GM18498 (cell line): ENCODE measurements at regions not wholly inside any gene's neighbourhood (a gene's known extent, or its start where the extent isn't known, plus 50 kb on each side); places are given as distances from the start of the nearest gene placed in this dataset.

Source experiments
- ATAC-seq: cut with Tn5 transposase; IDR thresholded peaks from one replicate; pipeline ENCODE4 v1.9.1; 2021; ENCODE audit warnings: mild to moderate bottlenecking, moderate library complexity; ENCODE audit not compliant: unreplicated experiment

DNA sequence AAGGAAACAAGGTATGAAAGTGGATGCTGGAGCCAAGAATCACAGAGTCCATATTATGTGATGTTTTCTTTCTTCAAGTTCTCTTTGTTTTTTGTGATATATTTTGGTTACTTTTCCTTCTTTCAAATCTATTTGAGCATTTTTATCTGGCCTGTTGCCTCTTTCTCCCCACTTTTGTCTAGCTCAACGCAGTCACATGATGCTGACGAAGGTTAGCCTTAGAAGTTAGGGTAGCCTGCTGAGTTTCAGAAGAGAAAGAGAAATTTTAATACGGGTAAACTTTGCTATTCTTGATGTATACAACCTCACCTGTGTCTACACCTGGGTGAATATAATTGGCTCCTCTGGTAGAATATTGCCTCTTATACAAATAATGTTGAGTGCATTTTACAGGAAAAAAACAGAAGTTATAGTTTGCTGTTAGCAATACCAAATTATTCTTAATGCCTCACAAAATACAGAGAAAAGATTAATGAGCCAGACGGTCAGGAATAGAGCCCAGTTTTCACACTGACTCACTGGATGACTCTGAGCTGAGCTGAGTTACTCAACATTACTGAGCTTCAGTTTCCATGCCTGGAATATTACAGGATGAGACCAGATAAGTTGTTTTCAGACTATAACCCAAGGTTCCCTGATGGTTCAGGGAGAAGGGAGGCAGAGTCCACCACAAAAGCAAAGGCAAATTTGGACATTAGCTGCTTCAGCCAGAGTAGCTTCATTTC is 161.6 kb upstream of the BDNF start:
- no peak for ATAC-seq

DNA sequence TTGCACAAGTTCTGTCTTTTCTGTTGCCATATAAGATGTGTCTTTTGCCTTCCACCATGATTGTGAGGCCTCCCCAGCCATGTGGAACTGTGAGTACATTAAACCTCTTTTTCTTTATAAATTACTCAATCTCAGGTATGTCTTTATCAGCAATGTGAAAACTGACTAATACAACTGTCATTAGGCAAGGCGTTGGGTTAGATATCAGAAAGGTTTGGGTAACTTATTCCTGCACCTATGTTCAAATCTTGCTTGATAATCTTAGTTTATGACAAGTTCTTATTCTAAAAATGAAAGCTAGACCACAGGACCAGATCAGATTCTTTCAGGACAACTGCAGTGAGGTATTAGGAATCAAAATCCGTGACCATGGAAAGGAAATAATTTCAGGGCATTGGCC is 160.6 kb upstream of the BDNF start:
- no peak for ATAC-seq

DNA sequence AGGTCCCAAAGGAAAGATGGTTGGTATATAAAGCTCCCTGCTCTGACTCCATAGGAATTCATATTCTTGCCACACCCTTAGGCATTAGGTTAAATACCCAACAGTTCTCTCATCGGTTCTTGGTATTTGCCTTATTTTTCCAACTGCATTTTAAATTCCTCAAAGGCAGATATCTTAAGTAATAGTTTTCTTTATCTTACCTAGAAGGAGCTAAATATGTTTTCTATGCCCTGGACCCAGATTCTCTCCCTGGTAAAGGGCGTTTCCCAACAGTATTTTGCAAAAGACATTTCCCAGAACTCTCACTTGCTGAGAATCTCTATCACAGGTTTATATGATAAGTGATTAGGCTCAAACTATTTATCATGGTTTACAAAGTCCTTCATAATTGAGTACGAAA is 158.6 kb upstream of the BDNF start:
- ATAC-seq = no peak

DNA sequence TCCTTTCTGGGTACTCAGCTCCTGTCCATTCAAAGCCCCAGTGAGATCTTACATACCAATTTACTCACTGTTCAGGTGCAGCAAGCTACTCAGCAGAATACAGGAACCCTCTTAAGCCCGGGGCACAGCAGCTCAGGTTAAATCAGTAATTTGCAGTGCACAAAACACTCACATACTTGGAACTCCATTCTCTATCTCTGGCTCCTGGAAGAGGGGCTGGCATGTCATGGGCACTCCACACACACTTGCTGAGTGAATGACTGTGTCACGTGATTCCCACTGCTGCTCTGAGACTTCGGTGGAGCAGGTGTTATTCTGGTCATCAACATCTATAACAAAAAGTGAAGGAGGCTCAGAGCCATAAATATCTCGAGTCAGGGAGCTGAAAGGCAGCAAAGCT is 157.3 kb upstream of the BDNF start:
- peak; percentile 17 for ATAC-seq

DNA sequence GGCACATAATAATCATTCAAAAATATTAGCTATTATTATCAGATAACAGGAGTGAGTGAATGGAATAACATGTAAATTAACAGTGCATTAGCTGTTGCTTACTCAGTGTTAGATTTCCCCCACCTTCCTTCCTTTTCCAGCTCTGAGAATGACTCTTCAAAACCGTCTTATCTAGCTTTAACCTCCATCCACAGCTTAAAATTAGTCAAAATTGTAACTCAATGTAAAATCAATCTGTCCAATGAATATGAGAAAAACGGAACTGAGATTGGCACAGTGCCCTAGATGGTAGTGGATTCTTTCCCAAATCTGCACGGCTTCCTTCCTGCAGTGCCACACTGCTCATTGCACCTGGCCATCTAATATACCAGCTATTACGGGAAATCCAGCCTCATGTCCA is 156.8 kb upstream of the BDNF start:
- ATAC-seq = peak; percentile 39

DNA sequence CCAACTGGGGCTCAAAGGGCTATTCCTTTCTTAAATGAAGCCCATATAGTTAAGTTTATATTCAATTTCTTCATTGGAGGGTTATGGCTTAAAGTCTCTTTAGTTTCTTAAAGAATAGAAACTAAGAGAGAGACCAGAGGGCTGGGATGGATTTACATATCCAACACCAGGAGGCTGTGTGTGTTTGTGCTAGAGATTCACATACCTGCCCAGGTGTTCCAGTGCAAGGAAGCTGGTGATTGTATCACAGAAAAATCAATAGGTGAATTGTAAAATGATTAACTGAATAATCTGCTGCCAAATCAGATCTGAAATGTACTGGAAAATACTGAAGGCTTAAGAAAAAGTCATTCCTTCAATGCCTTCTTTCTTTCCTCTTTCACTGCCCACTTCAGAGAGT is 148.2 kb upstream of the BDNF start:
- ATAC-seq = no peak

DNA sequence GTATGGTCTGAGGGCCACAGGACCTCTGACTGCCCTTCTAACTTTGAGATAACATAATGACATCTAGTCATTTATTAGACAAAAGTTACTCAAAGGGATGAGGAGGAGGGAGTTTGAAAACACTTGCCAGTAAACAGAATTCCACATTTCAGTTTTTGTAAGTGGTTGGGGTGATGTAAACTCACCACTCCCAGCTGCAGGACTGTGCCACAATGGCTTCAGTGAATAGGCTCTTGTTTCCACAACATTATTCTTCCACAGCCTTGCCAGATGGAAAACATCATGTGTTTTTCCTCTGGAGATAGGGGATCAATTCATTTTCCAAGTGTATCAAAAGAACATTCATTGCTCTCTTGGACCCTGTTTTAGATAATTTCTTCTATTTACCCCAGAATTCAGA is 147.2 kb upstream of the BDNF start:
- no peak for ATAC-seq

DNA sequence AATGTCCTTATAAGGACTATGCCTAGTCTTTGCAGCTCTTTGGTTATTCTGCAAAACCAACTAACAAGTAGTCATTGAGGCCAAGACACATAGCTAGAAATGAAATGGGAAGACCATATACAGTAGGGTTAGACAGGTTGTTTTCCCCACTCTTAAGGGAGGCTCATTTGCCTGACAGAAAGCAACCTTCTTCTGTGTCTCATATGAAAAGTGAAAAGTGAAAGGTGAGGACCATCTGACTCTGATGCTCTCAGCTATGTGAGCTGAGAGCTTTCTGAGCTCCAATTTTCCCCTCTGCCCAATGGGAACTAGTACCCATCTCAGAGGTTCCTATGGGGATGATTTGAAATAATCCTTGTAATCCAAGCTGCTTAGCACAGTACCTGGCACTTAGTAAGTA is 142.0 kb upstream of the BDNF start:
- ATAC-seq = peak; percentile 59

DNA sequence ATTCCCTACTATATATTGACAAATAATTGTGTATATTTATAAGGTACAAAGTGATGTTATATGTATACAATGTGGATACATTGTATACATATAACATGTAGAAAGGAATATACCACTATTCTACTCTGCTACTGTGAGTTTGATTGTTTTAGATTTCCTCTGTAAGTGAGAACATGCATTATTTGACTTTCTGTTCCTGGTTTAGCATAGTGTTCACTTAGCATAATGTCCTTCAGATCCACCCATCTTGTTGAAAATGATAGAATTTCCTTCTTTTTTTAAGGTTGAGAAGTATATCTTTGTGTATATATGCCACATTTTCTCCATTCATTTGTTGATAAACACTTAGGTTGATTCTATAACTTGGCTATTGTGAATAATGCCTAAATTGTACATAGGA is 140.8 kb upstream of the BDNF start:
- ATAC-seq = no peak

DNA sequence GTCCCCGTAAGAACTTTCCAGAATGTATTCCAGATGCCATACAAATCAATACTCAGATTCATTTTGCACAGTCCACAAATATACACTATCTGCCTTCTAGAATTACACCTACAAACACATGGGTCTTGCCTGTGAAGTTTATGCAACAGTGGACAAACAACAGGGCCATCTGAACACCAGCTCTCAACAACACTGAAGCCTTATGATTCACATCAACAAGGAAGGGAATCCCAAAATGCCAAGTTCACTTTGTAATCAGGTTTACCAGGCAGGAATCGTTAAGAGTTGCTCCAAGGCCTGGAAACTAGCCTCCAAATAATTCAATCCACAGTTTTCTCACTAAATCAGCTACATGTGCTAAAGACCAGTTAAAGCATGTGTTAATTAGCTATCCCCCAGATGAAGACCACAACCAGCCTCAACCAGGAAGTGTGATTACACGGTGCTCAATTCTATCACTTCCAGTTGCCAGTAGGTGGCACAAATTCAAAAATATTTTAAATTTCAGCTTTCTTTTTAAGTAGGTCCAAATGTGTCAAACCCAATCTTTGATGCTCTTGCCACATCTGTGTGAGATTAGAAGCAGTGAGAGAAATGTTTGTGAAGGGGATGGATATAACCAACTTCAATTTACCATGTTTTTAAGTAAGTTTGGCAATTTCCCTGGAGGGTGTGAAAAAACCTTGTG is 139.1 kb upstream of the BDNF start:
- no peak for ATAC-seq

DNA sequence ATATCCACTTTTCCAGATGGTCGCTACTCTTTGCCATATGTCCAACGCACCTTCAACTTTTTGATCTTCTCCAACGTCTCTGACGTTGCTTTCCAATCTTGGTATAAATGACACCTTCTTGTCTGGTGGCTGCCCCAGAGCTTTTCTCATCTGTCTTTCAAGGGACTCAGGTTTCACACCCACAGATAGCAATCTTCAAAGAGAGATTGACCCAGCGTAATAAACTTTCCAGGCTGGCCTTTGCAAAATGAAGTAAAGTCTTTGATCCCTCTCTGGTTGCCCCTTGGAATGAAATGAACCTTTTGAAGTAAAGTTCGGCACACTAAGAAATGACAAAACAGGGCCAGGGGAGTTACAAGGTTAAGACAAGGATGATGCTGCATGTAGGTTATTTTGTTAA is 138.4 kb upstream of the BDNF start:
- ATAC-seq = no peak

DNA sequence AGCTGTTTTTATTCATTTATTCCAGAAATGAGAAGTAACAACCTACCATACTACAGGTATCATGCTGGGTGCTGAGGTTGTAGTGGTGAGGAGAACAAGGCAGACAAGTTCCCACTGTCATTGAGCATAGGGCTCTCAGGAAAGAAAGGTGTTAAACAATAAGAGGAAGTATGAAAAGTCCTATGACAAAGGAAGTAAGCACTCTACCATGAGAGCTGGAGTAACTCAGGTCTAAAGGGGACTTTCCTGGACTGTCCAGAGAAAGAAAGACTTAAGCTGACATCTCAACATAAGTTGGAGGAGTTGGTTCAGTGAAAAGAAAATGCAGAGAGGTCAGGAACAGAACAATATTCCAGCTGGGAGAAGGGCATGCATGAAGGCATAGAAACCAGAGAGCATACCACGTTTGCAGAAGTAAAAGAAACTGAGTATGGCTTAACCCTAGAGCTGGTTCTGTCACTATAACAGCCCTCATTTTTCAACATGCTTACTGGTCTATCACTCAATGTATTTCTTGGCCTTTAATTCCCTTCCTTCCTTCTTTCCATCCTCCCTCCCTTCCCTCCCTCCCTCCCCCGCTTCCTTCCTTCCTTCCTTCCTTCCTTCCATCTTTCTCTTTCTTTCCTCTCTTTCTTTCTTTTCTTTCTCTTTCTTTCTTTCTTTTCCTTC is 137.8 kb upstream of the BDNF start:
- ATAC-seq = peak; percentile 87

DNA sequence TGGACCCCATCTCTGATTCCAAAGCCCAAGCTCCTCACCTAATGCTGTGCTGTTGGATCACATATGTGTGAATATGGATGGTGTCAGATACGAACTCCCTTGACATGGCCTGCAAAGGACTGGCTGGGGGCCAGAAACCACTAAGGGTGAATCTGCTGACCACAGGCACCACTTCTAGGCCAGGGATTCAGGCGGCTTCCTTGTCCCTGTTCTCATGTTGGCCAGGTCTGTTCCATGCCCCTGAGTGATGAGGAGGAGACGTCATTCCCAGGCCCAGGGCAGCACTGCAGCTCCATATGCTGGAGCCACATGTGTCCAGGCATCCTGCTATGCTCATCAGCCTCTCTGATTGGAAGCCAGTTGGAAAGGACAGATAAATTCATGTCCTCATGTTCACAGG is 130.0 kb upstream of the BDNF start:
- no peak for ATAC-seq

DNA sequence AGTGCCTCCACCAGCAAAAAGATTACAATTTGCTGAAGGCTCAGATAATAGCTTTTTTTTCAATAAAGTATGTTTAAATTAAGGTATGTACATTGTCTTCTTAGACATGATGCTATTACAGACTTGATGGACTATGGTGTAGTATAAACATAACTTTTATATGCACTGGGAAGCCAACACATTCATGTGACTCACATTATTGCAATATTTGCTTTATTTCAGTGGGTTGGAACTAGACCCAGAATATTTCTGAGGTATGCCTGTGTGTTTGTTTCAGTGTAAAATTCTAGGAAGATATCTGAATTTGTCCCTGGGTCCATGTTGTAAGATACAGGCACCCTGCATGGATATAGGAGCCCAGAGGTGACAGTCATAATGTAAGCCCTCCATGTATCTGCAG is 120.0 kb upstream of the BDNF start:
- ATAC-seq = no peak

DNA sequence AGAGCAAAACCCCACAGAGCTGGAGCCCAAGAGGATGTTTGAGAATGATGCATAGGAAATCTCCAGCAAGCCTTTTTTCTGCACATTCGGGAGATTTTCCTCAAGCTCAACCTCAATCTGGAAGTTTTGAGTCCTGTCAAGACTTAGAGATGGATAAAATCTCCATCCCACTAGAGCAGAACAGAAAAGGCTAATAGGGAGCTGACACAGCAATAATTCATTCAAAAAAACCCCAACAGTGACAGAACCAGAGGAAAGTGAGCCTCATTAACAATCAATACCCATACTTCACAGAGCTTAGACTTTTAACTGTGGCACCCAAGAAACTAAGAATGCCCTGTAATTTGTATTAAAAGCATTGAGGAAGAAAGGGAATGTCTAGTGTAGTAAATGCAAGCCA is 115.9 kb upstream of the BDNF start:
- no peak for ATAC-seq

DNA sequence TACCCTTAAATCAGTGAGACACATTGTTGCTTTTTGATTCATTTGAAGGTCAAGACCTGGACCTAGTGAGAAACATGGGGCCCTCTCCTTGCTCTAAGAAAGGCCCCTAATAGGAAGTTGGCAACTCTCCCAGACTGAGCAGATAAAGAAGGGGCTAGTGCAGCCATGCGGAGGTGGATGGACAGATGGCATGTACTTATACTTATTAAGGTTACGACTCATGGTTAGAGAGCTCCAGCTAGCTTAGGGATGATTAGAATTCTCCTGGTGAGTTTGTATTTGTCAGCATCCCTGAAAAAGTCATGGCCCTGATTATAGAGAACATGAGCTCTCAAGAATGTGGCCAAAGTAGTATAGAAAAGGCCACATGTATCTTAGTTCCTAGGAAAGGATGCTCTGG is 112.1 kb upstream of the BDNF start:
- no peak for ATAC-seq

DNA sequence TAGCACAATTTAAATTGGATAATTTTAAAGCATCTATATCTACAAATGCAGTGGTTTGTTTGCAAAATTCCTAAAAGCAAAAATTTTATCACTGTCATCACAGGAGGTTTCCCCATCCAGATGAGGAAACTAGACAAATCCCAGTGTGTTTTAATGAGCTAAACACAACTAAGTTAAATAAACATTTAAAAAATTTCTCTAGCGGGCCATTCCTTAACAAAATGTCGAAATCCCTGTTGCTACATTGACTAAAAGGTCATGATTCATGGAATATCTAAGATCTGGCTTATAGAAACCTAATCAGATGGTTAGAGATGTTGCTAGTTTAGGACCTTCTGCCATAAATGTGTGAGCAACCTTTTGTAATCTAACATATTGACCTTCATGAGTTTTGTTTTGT is 107.3 kb upstream of the BDNF start:
- ATAC-seq = no peak

DNA sequence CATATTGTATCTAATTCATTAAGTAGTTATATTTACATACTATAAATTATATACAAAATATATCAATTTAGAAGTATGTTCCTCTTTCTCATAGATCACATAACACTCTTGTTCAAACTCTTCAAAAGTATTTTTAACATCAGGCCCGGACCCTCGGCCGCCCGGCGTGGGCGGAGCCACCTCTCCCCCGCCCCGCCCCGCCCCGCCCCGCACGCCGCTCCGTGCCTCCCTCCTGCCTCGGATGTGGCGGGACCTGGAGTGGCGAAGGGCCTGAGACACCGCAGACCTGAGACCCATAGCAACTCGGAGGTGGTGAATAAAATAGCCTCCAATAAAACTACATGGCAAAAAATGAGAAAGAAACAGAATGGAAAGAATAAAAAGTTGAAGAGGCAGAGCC is 105.9 kb upstream of the BDNF start:
- no peak for ATAC-seq

DNA sequence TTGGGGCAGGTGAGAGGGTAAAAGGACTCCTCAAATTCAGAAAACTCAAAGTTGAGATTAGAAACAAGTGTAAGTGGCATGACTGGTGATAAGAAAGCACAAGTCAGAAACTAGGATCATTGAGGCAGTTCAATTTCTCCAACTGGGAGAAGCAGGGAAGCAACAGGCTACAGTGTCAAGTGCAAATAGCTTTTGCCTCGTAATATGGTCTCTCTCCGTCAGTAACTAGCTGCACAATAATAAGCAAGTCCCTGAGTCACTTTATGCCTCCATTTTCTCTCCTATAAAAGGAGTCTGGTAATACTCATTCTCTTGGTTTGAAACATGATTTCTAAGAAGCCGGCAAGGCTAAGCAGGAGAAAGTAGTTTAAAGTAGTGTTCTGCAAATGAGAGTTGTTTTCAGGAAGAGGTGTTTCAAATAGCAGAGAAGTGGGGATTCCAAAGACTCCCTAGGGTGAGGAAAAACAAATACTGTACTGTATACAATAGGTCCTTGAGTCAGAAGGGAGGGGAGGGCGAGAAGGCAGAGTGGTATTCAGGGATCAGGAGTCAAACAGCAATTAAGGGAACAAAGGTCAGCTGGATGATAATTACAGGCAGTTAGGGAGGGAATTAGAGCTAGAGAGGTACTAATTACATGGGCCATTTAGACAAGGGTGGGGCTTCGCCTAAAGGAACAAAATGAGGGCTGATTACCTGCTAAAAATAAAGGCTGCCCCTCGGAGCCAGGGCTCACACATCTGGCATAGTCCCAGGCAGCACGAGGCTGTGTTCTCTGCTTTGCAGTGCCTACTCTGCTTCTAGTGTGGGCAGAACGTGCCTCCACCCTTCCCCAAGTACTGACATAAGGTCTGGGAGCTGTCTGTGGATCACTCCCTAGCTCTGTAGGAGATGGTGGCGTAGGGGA is 96.0 kb upstream of the BDNF start:
- no peak for ATAC-seq

DNA sequence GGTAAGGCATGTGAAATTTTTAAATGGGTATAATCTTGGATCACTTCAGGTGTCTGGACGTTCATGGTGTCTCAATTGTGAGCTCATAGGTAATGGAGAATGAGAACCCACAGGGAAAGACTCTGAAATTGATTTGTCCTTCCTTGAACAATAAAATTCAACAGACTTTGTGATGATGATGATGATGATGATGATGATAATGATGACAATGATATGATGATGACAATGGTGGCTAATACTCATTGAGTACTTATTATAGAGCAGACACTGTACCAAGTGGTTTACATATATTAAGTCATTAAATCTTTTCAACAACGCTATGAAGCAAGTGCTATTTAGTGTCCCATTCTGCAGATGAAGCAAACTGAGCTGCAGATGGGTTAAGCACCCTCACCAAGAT is 86.6 kb upstream of the BDNF start:
- no peak for ATAC-seq

DNA sequence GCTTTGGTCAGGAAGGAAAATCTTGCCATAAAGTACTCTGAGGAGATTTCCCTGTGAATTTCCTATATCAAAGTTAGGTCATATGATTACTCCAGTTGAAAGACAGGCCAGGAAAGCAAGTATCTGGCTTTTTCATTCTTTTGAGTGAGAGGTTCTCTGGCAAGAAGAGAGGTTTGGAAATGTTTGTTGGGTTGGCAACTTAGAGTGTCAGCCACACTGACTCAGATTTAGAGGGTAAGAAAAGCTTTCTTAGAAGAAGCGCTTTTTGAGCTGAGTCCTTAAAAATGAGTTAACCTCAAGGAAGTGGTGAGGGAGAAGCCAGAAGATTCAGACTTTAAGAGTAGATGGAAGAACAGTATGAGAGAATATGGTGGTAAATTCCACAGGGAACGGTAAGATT is 86.1 kb upstream of the BDNF start:
- no peak for ATAC-seq
